HCT116 (cell line): ENCODE measurements at regions not wholly inside any gene's neighbourhood (a gene's known extent, or its start where the extent isn't known, plus 50 kb on each side); places are given as distances from the start of the nearest gene placed in this dataset.

Source experiments
- ATAC-seq: fragments of 200-7000 bp; cut with Tn5 transposase; 2 replicates; pipeline ENCODE4 v1.9.1; 2020; ENCODE audit warnings: mild to moderate bottlenecking, moderate library complexity
- BruUV-seq: library from RNA; stranded (reverse); fragments of 400-500 nt; replicated peaks from 2 replicates; lab custom pipeline; 2021; lab: Mats Ljungman, UMichigan
- CTCF ChIA-PET: fragments of 300-600 bp; sonication (Branson Sonifier 250); formaldehyde crosslinking; loops from one replicate; lab custom pipeline; 2021; ENCODE audit warnings: antibody characterized with exemption; lab: Charles Lee
- POLR2A ChIA-PET: fragments of 300-600, 350-600 bp; sonication (Branson Sonifier 250); formaldehyde crosslinking; loops from one replicate; lab custom pipeline; 2021; ENCODE audit warnings: antibody characterized with exemption; lab: Charles Lee
- RAD21 ChIA-PET, 2 experiments: fragments of 300-600 bp; sonication (Branson Sonifier 250); formaldehyde crosslinking; loops; one replicate each; lab custom pipeline; 2023; ENCODE audit warnings: low total read pairs in 2 of 2; ENCODE audit not compliant: uncharacterized antibody in 2 of 2, unreplicated experiment in 2 of 2, low non-redundant PET in 1 of 2; lab: Charles Lee
- DNase-seq: peaks from one replicate; pipeline ENCODE4 v3.0.0-alpha.2; 2010; ENCODE audit warnings: low read depth, low spot score
- H2AFZ ChIP-seq: fragments of 200-600 bp; shearing (Covaris generic), sonication (generic); 2 replicates; pipeline ENCODE4 v1.6.1; 2017; ENCODE audit warnings: low read depth, mixed run types, mixed read lengths, antibody characterized with exemption, low read length; ENCODE audit not compliant: poor library complexity, severe bottlenecking
- H3K27ac ChIP-seq: 2 replicates; pipeline ENCODE4 v1.5.1; 2012; ENCODE audit warnings: low read depth, low read length
- H3K27me3 ChIP-seq: fragments of 200-600 bp; sonication (generic); 2 replicates; pipeline ENCODE4 v1.6.1; 2016; ENCODE audit warnings: mixed run types, low read length, mixed read lengths; ENCODE audit not compliant: insufficient read depth
- H3K36me3 ChIP-seq, 2 experiments: fragments of 200-500 bp in 1 of 2; fragments of 200-600 bp in 1 of 2; sonication (Bioruptor generic) in 1 of 2; sonication (generic) in 1 of 2; 2 replicates each; pipeline versions ENCODE4 v1.5.1 to v1.6.1; 2014 to 2016; ENCODE audit warnings: low read length in 2 of 2, inconsistent platforms in 1 of 2, mixed read lengths in 1 of 2, mixed run types in 1 of 2; ENCODE audit not compliant: insufficient read depth in 2 of 2, control insufficient read depth in 1 of 2
- H3K4me1 ChIP-seq, 2 experiments: fragments of 200-600 bp in 1 of 2; sonication (generic) in 1 of 2; 2 replicates each; pipeline versions ENCODE4 v1.5.1 to v1.6.1; 2012 to 2017; ENCODE audit warnings: low read length in 2 of 2, inconsistent platforms in 1 of 2, mild to moderate bottlenecking in 1 of 2, mixed read lengths in 1 of 2, mixed run types in 1 of 2, moderate library complexity in 1 of 2; ENCODE audit not compliant: insufficient read depth in 2 of 2, control insufficient read depth in 1 of 2
- H3K4me2 ChIP-seq: fragments of 200-600 bp; sonication (generic); 2 replicates; pipeline ENCODE4 v1.6.1; 2017; ENCODE audit warnings: mixed run types, low read length, mixed read lengths
- H3K4me3 ChIP-seq, 2 experiments: fragments of 200-600 bp in 1 of 2; sonication (generic) in 1 of 2; replicated peaks in 1 of 2; 2 replicates each; pipeline ENCODE4 v1.5.1; 2011 to 2016; ENCODE audit warnings: low read length in 2 of 2, control low read depth in 1 of 2, low read depth in 1 of 2, mild to moderate bottlenecking in 1 of 2, mixed read lengths in 1 of 2, mixed run types in 1 of 2
- H3K79me2 ChIP-seq: fragments of 200-600 bp; sonication (generic); 2 replicates; pipeline ENCODE4 v1.6.1; 2017; ENCODE audit warnings: mild to moderate bottlenecking, mixed run types, low read length, moderate library complexity, mixed read lengths; ENCODE audit not compliant: insufficient read depth
- H3K9ac ChIP-seq: fragments of 200-600 bp; sonication (generic); 2 replicates; pipeline ENCODE4 v1.6.1; 2016; ENCODE audit warnings: low read length, mixed read lengths
- H3K9me2 ChIP-seq: fragments of 200-600 bp; sonication (generic), shearing (Covaris generic); 2 replicates; pipeline ENCODE4 v1.6.1; 2017; ENCODE audit warnings: mixed run types, mild to moderate bottlenecking, moderate library complexity; ENCODE audit not compliant: insufficient read depth
- H3K9me3 ChIP-seq, 2 experiments: fragments of 200-500 bp in 1 of 2; fragments of 200-600 bp in 1 of 2; sonication (Bioruptor generic) in 1 of 2; sonication (generic) in 1 of 2; 2 replicates each; pipeline ENCODE4 v1.6.1; 2014 to 2017; ENCODE audit warnings: low read length in 2 of 2, mixed read lengths in 2 of 2, inconsistent platforms in 1 of 2, low read depth in 1 of 2, mild to moderate bottlenecking in 1 of 2, mixed run types in 1 of 2, moderate library complexity in 1 of 2; ENCODE audit not compliant: control insufficient read depth in 1 of 2, insufficient read depth in 1 of 2
- H4K20me1 ChIP-seq: fragments of 200-600 bp; sonication (generic), shearing (Covaris generic); 2 replicates; pipeline ENCODE4 v1.6.1; 2017; ENCODE audit warnings: mixed run types, mild to moderate bottlenecking, moderate library complexity; ENCODE audit not compliant: insufficient read depth
- ELF1 ChIP-seq: IDR thresholded peaks from 2 replicates; pipeline ENCODE4 v1.6.1; 2012; ENCODE audit warnings: low read depth, borderline replicate concordance
- POLR2AphosphoS5 ChIP-seq: IDR thresholded peaks from 2 replicates; pipeline ENCODE4 v1.6.1; 2011; ENCODE audit warnings: mild to moderate bottlenecking, low read depth, low read length, moderate library complexity
- RAD21 ChIP-seq: IDR thresholded peaks from 2 replicates; pipeline ENCODE4 v1.6.1; 2012; ENCODE audit warnings: low read depth, mild to moderate bottlenecking
- ZBTB33 ChIP-seq: IDR thresholded peaks from 2 replicates; pipeline ENCODE4 v1.6.1; 2011; ENCODE audit warnings: mild to moderate bottlenecking, low read length, moderate library complexity; ENCODE audit not compliant: insufficient replicate concordance; ENCODE audit errors: extremely low read depth
- ZNF274 ChIP-seq: fragments of 200-500 bp; sonication (Bioruptor generic); IDR thresholded peaks from 2 replicates; pipeline ENCODE4 v1.6.1; 2014; ENCODE audit warnings: mild to moderate bottlenecking, low read depth, low read length, inconsistent platforms
- intact Hi-C: fragments of 100-400 bp; cut with micrococcal nuclease; formaldehyde crosslinking; loops from 2 replicates; pipeline ENCODE4 v1.10.0; 2022
- TF ChIP-seq, protein P1 (sequence below), 3 experiments: fragments of 200-600 bp in 1 of 3; sonication (generic) in 1 of 3; IDR thresholded peaks in 2 of 3; conservative IDR thresholded peaks in 1 of 3; 2 replicates each; pipeline ENCODE4 v1.5.1; 2012 to 2017; ENCODE audit warnings: low read depth in 2 of 3, low read length in 2 of 3, antibody characterized with exemption in 1 of 3, borderline replicate concordance in 1 of 3, control low read depth in 1 of 3, mild to moderate bottlenecking in 1 of 3, mixed read lengths in 1 of 3, mixed run types in 1 of 3, moderate library complexity in 1 of 3; ENCODE audit not compliant: insufficient read depth in 1 of 3

DNA sequence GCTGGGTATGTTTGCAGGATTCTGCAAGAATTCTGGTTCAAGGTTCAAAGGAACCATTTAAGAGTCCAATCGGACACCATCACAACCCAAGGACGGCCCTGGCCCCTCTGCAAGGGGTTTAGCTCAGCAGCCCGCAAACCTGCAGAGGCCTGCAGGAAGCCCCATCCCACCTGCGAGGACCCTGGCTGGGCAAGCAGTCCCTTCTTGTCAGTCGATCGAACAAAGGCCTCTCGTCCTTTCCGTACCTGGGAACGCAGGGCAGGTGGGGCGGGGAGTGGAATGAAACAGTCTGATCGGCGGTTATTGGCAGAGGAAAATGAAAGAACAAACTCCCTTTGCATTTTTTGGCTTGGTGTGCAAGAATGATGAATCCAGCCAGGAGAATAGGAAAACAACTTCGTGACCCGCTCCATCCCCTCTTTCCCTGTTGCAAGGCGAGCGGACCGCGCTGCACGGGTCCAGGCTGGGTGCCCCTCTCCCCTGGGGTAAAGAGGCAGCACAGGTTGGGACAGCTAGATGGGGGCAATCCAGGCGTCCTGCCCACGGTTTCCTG is 73.7 kb downstream of the INSIG1 start:
- RAD21 ChIA-PET, result no interaction called here
- H3K79me2 ChIP-seq, result no peaks in the 10 kb centered on the region
- ATAC-seq, result no peak
- no peaks in the 10 kb centered on the region for H3K9me2 ChIP-seq
- H3K36me3 ChIP-seq, result no peaks in the 10 kb centered on the region
- H3K27me3 ChIP-seq, result no peaks in the 10 kb centered on the region
- H2AFZ ChIP-seq, result no peak overlapping the region
- H3K9ac ChIP-seq, result no peak overlapping the region
- H3K4me3 ChIP-seq, result no peak overlapping the region
- no peak overlapping the region for H3K4me2 ChIP-seq
- H3K9me3 ChIP-seq, result no peaks in the 10 kb centered on the region
- DNase-seq, result no peak
- TF ChIP-seq POLR2AphosphoS5, result no peak
- TF ChIP-seq, all 23 proteins: peak for 0
- intact Hi-C loops, result no loop called here
- ChIA-PET POLR2A (no interaction called here), CTCF (no interaction called here)
- no peak overlapping the region for H3K27ac ChIP-seq
- no TSS peak for BruUV-seq
- no peaks in the 10 kb centered on the region for H4K20me1 ChIP-seq
- H3K4me1 ChIP-seq, result peaks cover 3 to 9% of the 10 kb centered on the region in 2 experiments; a peak in 3 of 4 replicates

DNA sequence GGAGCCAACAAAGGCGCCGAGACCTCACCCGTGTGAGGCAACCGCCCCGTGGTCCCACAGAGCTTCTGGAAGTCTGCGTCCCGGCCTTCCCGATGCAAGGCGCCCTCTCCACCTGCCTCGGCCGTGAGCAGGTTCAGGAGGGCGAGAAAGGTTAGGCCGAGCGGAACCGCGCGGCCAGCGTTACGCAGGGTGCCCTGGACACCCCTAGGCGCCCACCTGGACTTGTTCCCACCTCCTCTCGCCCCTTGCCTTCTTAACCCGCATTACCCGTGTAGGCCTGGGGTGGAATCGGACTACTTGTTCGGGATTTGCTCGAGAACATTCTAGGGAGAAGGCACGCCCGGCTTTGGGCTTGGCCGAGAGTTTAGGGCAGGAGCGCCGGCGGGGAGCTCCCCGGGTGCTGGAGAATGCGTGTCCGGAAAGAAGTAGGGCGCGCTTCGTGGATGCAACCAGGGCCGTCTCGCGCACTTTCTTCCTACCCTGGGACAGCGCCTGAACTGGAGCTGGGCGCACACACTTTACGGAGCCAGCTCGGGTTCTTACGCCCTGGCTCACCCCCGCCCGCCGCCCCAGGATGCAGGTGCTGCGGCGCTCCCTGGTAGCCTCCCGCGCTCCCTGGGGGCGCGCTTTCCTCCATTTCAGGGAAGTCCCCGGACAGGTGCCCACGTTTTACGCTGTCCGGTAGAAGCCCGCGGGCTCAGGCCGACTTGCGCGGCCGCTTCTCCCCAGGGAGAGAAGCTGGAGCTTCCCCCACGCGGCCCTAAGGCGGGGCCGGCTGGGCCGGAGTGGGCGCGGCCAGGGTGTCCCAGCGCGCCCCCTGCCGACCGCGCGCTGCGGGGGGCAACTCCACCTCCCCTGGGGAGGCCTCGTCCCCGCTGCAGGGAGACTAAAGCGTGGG is 74.5 kb downstream of the INSIG1 start:
- peak overlapping the region; percentile 26 for H2AFZ ChIP-seq
- H3K27me3 ChIP-seq, result peaks cover 3% of the 10 kb centered on the region; the same call in 1 of the 2 replicates
- H3K4me1 ChIP-seq, result peaks cover 3 to 9% of the 10 kb centered on the region in 2 experiments; a peak in 3 of 4 replicates
- H3K4me2 ChIP-seq, result peak overlapping the region; percentile 47
- no peaks in the 10 kb centered on the region for H4K20me1 ChIP-seq
- ATAC-seq (peak; percentile 91), DNase-seq (no peak)
- H3K79me2 ChIP-seq, result no peaks in the 10 kb centered on the region
- no peaks in the 10 kb centered on the region for H3K9me3 ChIP-seq
- BruUV-seq, result no TSS peak
- RAD21 ChIA-PET, result no interaction called here
- H3K36me3 ChIP-seq, result no peaks in the 10 kb centered on the region
- no peak overlapping the region for H3K9ac ChIP-seq
- H3K4me3 ChIP-seq, result no peak overlapping the region
- no peaks in the 10 kb centered on the region for H3K9me2 ChIP-seq
- H3K27ac ChIP-seq, result no peak overlapping the region
- no peak for TF ChIP-seq ZBTB33
- no peak for TF ChIP-seq POLR2AphosphoS5
- TF ChIP-seq RAD21, result peak; percentile 34
- no peak for TF ChIP-seq ELF1
- no peak for TF ChIP-seq ZNF274
- TF ChIP-seq, protein P1, sequence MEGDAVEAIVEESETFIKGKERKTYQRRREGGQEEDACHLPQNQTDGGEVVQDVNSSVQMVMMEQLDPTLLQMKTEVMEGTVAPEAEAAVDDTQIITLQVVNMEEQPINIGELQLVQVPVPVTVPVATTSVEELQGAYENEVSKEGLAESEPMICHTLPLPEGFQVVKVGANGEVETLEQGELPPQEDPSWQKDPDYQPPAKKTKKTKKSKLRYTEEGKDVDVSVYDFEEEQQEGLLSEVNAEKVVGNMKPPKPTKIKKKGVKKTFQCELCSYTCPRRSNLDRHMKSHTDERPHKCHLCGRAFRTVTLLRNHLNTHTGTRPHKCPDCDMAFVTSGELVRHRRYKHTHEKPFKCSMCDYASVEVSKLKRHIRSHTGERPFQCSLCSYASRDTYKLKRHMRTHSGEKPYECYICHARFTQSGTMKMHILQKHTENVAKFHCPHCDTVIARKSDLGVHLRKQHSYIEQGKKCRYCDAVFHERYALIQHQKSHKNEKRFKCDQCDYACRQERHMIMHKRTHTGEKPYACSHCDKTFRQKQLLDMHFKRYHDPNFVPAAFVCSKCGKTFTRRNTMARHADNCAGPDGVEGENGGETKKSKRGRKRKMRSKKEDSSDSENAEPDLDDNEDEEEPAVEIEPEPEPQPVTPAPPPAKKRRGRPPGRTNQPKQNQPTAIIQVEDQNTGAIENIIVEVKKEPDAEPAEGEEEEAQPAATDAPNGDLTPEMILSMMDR (IDR thresholded peaks at IDR 0.05 in 2 of 3, conservative IDR thresholded peaks at IDR 0.05 in 1 of 3; ENCODE audit: borderline replicate concordance in 1 of 3, insufficient read depth in 1 of 3, low read depth in 2 of 3, low read length in 2 of 3), result peak; percentile 38 to 80 (median 66); a peak in 5 of 6 replicates
- CTCF ChIA-PET, result interaction anchor here (0.8 kb wide), 1 partner anchor 15 kb away, joined by 3 read pairs; no protein-coding TSS in a partner anchor
- intact Hi-C loops, result no loop called here
- POLR2A ChIA-PET, result no interaction called here
